HL-60 (cell line): ENCODE measurements at regions not wholly inside any gene's neighbourhood (a gene's known extent, or its start where the extent isn't known, plus 50 kb on each side); places are given as distances from the start of the nearest gene placed in this dataset.

Source experiments
- DNase-seq, 2 experiments: peaks; one replicate each; pipeline ENCODE4 v3.0.0-alpha.2; 2010 to 2020; ENCODE audit warnings: low read depth in 1 of 2, low spot score in 1 of 2
- H3K27ac ChIP-seq: fragments of 250-450 bp; sonication (Bioruptor Pico); replicated peaks from 2 replicates; pipeline ENCODE4 v1.5.1; 2020; ENCODE audit warnings: mild to moderate bottlenecking, moderate library complexity
- H3K27me3 ChIP-seq: fragments of 250-450 bp; sonication (Bioruptor Pico); 2 replicates; pipeline ENCODE4 v1.5.1; 2021; ENCODE audit warnings: mild to moderate bottlenecking, moderate library complexity; ENCODE audit not compliant: insufficient read depth, poor library complexity, severe bottlenecking
- H3K4me3 ChIP-seq: replicated peaks from 2 replicates; pipeline ENCODE4 v1.5.1; 2011; ENCODE audit warnings: mild to moderate bottlenecking, control low read depth, low read length; ENCODE audit not compliant: insufficient read depth
- GABPA ChIP-seq: IDR thresholded peaks from 2 replicates; pipeline ENCODE4 v1.6.1; 2012; ENCODE audit warnings: low read depth
- POLR2AphosphoS5 ChIP-seq: IDR thresholded peaks from 2 replicates; pipeline ENCODE4 v1.6.1; 2012; ENCODE audit warnings: low read depth
- SPI1 ChIP-seq: IDR thresholded peaks from 2 replicates; pipeline ENCODE4 v1.6.1; 2012; ENCODE audit warnings: low read depth, mild to moderate bottlenecking, borderline replicate concordance
- TF ChIP-seq, protein P1 (sequence below): IDR thresholded peaks from 2 replicates; pipeline ENCODE4 v1.6.1; 2012; ENCODE audit warnings: low read depth; ENCODE audit not compliant: insufficient replicate concordance
- TF ChIP-seq, protein P2 (sequence below): IDR thresholded peaks from one replicate; pipeline ENCODE4 v1.5.1; 2011; ENCODE audit warnings: low read length, control low read depth, inconsistent platforms; ENCODE audit not compliant: insufficient read depth

DNA sequence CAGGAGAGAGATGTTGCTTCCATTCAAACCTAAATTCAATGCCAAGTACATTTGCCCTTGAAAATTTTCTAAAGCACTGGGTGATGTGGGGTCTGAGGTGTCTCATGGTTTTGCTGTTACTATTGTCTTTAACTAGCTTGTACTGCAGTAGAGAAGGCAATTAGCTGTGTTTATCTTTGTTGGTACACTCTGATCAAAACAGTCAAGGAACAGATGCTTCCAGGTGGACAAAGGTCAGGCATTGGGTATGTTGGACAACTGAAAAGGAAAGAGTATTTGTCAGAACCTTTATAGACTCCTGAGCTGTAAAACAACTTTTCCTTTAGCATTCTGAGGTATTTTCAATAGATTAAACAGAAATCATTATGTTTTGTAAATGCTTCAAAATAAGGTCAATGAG is 2228.7 kb upstream of the WWC1 start:
- no peaks in the 10 kb centered on the region for H3K27me3 ChIP-seq
- TF ChIP-seq SPI1 = no peak
- no peak for TF ChIP-seq POLR2AphosphoS5
- TF ChIP-seq, protein P1, sequence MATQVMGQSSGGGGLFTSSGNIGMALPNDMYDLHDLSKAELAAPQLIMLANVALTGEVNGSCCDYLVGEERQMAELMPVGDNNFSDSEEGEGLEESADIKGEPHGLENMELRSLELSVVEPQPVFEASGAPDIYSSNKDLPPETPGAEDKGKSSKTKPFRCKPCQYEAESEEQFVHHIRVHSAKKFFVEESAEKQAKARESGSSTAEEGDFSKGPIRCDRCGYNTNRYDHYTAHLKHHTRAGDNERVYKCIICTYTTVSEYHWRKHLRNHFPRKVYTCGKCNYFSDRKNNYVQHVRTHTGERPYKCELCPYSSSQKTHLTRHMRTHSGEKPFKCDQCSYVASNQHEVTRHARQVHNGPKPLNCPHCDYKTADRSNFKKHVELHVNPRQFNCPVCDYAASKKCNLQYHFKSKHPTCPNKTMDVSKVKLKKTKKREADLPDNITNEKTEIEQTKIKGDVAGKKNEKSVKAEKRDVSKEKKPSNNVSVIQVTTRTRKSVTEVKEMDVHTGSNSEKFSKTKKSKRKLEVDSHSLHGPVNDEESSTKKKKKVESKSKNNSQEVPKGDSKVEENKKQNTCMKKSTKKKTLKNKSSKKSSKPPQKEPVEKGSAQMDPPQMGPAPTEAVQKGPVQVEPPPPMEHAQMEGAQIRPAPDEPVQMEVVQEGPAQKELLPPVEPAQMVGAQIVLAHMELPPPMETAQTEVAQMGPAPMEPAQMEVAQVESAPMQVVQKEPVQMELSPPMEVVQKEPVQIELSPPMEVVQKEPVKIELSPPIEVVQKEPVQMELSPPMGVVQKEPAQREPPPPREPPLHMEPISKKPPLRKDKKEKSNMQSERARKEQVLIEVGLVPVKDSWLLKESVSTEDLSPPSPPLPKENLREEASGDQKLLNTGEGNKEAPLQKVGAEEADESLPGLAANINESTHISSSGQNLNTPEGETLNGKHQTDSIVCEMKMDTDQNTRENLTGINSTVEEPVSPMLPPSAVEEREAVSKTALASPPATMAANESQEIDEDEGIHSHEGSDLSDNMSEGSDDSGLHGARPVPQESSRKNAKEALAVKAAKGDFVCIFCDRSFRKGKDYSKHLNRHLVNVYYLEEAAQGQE = no peak
- TF ChIP-seq GABPA = no peak
- TF ChIP-seq, protein P2, sequence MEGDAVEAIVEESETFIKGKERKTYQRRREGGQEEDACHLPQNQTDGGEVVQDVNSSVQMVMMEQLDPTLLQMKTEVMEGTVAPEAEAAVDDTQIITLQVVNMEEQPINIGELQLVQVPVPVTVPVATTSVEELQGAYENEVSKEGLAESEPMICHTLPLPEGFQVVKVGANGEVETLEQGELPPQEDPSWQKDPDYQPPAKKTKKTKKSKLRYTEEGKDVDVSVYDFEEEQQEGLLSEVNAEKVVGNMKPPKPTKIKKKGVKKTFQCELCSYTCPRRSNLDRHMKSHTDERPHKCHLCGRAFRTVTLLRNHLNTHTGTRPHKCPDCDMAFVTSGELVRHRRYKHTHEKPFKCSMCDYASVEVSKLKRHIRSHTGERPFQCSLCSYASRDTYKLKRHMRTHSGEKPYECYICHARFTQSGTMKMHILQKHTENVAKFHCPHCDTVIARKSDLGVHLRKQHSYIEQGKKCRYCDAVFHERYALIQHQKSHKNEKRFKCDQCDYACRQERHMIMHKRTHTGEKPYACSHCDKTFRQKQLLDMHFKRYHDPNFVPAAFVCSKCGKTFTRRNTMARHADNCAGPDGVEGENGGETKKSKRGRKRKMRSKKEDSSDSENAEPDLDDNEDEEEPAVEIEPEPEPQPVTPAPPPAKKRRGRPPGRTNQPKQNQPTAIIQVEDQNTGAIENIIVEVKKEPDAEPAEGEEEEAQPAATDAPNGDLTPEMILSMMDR = no peak
- no peak overlapping the region for H3K4me3 ChIP-seq
- no peak overlapping the region for H3K27ac ChIP-seq
- no peak for DNase-seq

DNA sequence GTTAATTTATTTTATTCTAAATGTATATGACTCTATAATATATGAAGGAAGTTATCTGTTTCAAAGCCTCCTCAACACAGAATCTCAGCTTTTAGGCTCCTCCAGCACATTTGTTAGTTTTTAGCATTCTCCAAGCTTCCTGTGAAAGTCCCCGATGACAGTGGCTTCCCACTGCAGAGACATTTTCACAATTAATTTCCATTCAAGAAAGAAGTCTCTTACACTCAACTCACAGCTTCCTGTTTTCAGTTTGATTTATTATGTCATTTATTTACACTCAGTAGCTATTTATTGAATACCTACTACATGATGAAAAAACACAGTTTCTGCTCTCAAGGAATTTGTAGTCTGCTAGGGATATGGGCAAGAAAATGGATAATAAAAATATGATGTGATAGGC is 2228.2 kb upstream of the WWC1 start:
- TF ChIP-seq, protein P1 = no peak
- TF ChIP-seq SPI1 (no peak), GABPA (no peak), POLR2AphosphoS5 (no peak)
- TF ChIP-seq, protein P2 = no peak
- H3K27me3 ChIP-seq = no peaks in the 10 kb centered on the region
- no peak overlapping the region for H3K4me3 ChIP-seq
- H3K27ac ChIP-seq = no peak overlapping the region
- no peak for DNase-seq

DNA sequence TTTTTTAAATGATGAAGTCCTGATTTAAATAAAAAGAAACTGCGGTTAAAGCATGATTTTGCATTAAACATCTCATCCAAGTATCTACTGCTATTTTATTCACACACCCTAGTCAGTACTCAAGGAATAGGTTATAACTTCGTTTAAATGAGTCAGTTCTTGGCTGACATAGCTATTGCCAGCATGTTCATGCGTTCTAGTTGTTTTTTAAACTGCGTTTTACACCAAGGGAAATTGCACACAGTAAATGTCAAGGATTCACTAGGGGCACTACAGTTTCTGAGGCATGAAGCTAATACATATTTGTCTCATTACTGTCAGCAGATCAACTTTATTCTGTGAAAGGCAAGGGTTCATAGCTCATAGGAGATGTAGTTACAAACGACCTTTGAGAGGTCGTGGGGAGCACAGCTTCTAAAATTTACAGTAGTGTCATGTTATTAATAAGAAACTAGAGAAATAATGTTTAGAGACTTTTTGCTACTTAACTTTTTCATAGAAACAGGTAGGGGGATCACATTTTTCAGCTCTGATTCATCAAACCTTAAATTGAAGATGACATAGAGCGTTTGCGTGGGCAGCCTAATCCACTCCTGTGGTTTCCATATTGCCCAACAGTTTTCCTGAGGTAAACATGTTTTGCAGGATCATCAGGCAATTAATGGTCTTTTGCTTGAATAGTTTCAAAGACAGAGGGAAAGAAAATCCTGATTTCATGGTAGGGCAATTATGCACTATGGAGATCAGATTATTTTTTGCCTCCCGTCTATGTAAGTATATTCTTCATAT is 2222.7 kb upstream of the WWC1 start:
- Histone ChIP-seq H3K27ac (no peak overlapping the region), H3K27me3 (no peaks in the 10 kb centered on the region), H3K4me3 (no peak overlapping the region)
- no peak for TF ChIP-seq POLR2AphosphoS5
- TF ChIP-seq, protein P2 = no peak
- TF ChIP-seq GABPA = no peak
- TF ChIP-seq, protein P1 = no peak
- no peak for TF ChIP-seq SPI1
- no peak for DNase-seq
